ENCODE measurements at regions not wholly inside any gene's neighbourhood (a gene's known extent, or its start where the extent isn't known, plus 50 kb on each side); places are given as distances from the start of the nearest gene placed in this dataset.

DNA sequence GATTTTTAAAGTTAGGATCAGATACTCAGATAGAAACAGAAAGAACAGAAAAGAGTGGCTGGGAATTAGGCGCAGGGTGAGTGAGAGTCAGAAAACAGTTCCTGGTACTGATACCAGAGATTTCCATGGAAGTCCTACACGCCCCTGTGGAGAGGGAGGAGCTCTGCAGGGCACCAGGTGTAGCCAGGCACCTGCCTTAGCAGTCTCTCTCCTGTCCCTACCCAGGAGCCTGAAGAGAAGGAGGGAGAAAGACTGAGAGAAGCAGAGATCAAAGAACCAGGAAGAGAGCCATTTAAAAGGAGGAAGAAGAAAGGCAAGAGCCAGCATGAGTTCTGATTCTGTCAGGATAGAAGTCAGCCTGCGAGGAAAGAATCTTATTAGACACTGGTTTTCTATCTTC lies 65.0 kb downstream of the CBLN1 start:
- no peak for DNase-seq (ENCODE audit: low spot score)

DNA sequence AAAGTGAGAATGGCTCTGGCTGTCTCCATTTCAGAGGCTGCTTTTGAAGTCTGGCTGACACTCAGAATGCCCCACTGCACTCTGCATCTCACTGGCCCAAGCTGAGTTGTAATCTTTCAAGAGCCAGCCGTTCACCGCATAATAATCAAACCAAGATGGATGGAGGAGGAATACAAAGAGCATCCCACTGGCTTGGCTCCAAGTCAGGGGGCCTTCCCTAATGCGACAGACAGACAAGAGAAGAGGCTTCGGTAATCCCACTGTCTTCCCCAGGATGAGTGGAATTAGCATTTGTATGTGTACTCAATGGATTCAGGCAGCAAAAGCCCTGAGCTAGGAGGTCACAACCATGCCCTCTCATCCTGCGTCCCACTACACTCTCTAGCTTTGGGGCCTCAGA lies 68.0 kb downstream of the CBLN1 start:
- DNase-seq (ENCODE audit: low spot score): no peak

DNA sequence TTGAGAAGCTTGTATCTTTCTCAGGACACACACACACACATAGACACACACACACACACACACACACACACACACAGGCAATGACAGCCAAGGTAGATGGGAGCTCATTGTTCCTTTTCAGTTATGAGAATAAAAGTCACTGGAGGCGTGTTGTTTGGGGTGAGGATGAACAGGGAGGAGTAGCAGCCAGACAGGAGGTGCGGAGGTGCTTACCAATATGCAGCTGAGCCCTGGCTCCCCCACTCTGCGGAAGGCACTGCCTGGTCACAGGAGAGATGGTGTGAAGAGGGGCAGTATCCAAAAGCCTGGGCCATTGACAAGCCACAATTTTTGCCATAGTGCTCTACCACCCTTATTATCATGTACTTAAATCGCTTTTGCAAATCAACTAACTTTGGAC lies 77.4 kb downstream of the CBLN1 start:
- DNase-seq (ENCODE audit: low spot score): no peak

DNA sequence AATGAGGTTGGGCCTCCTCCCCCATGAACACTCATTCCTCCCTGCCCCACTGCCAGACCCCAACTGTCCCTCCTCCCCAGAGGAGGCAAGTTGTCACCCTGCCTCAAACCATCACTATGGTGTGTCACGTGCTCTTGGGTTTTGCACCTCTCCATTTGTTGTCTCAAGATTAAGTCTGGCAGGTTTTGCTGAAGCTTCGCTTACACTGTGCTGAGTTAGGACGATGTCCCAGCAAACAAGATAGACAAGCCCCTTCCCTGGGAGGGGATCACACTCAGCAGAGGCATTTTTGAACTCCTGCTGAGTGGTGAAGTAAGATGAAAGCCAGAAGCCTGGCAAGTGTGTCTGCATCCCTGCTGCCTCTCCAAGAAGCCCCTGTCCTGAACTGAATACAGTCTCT lies 78.3 kb downstream of the CBLN1 start:
- DNase-seq (ENCODE audit: low spot score): no peak

DNA sequence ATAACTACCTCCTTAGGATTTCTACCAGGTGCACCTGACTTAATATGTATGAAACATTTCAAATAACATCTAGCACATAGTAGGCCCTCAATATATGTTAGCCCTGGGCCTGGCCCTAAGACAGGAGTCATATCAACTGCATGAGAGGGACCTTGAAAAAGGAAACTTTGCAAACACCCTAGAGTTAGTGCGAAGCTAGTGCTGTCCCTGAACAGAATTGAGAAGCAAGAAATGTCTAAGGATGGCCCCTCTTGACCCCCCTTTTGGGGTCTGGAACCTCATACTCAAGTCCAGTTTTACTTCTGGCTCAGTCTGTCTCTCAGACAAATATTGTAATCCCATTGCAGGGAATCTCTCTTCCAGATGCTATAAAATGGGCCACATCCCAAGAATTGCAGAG lies 80.5 kb downstream of the CBLN1 start:
- DNase-seq (ENCODE audit: low spot score): no peak

DNA sequence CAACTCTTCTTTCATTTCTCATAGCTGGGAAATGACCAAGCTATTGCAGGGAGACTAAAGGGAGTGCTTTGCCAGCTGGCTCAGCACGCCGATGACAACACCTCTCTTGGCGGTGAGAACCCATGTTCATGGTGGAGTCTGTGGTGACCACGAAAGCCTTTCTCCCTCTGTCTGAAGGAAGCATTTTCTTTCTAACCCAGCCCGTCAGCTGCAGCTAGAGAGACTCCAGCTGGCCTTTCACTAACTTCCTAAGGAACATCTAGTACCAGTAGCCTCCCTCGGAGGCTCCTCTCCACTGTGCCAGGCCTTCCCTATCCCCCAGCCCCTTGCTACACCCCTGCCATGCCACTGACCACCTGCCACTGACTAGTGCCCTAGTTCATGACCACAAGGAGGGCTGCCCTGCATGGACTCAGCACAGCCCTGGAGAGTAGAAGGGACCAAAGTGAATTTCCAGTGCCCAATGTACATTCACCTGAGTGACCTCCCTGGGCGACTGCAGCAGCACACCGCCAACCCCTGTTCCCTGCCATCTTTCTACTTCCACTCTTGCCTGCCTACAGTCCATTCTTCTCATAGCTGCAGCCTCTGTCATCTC lies 81.3 kb downstream of the CBLN1 start:
- DNase-seq (ENCODE audit: low spot score): no peak

DNA sequence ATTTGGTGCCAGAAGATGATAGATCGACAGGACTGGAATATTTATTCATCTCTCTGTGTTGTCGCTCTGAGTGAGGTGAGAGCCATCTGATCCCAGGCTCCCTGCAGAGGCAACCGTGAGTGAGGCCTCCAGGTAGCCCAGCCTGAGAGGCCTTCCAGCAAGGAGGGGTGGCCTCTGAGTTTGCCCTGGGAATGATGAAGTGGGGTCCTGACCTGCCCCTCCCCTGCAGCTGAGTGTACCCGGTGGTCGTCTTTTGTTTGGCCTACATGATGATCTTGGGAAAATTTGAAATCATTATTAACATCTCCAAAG lies 86.4 kb downstream of the CBLN1 start:
- DNase-seq (ENCODE audit: low spot score): no peak

DNA sequence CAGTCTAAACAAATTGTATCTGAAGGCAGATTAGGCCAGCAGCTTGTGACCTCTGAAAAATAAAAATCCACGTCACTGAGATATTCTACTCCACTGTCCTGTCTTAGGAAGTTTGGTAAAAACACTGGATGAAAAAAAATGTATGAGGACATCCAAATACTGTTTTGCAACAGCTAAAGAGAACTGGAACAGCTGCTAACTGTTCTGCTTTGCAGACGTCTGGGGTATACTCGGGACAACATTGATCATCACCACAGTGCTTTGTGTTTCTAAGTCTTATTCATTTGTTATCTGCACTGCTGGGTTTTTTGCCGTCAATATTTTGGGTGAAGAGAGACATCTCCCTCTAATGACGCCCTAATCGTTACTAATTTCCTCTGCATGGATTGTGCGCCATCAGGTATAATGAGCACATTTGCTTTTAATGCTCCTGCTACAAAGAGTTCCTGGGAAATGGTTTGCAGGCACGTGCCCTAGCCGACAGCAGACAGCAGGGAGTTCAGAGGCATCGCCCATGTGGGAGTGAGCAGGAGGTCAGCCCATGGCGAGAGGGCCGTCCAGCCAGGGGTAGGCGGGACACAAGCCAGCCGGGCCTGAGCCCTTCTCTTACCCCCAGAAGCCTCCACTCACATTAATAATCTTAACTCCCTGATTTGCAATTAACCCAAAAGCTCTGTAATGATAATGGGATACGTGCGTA lies 87.0 kb downstream of the CBLN1 start:
- DNase-seq (ENCODE audit: low spot score): no peak

DNA sequence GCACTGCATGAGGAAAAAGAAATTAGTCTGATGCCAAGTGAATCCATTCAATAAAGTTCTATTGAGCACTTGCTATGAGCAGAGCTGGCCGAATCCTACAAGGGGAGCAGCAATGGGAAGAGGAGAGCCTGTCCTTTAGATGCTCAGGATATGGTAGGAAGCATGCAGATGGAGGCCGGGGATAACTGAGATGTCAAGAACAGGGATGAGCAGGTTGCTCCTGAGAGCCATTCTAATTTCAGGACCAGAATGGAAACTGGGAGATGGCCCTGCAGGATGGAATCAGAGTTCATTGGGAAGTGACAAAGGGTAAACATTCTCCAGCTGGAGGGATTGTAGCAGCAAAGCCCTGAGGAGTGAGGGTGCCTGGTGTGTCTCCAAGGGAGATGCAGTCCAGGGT lies 88.0 kb downstream of the CBLN1 start:
- no peak for DNase-seq (ENCODE audit: low spot score)

DNA sequence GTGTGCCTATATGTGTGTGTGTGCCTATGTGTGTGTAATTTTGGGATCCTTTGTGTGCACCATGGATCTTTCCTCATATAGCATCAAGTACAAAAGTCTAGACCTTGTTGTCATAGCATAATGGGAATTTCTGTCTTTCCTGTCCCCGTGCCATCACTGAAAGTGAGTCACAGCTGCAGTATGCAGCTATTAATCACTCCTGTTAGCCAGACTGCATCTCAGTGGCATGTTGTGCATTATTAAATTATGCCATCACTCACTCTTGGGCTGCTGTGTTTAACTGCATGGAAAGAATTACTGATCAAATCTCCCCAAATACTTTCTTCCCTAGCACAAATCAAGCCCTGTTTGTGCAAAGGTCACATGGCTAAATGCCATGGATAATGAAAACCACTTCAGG lies 92.4 kb downstream of the CBLN1 start:
- no peak for DNase-seq (ENCODE audit: low spot score)

DNA sequence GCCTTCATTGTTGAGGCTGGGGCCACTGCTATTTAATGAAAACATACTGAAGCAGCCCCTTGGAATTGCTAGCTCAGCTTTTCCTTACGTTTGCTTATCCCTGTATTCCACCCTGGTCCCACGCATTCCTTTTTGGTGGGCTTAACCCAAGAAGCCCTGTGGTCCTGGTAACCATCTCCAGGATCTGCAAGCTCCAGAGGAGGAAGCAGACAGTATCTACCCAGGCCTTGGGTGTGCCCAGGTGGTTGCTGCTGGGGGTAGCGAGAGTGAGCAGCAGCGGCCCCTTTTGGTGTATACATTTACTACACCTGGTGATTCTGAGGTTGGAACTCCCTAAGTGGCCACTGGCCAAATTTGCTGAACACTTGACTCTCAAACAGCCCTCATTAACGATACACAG lies 97.7 kb downstream of the CBLN1 start:
- no peak for DNase-seq (ENCODE audit: low spot score)

DNA sequence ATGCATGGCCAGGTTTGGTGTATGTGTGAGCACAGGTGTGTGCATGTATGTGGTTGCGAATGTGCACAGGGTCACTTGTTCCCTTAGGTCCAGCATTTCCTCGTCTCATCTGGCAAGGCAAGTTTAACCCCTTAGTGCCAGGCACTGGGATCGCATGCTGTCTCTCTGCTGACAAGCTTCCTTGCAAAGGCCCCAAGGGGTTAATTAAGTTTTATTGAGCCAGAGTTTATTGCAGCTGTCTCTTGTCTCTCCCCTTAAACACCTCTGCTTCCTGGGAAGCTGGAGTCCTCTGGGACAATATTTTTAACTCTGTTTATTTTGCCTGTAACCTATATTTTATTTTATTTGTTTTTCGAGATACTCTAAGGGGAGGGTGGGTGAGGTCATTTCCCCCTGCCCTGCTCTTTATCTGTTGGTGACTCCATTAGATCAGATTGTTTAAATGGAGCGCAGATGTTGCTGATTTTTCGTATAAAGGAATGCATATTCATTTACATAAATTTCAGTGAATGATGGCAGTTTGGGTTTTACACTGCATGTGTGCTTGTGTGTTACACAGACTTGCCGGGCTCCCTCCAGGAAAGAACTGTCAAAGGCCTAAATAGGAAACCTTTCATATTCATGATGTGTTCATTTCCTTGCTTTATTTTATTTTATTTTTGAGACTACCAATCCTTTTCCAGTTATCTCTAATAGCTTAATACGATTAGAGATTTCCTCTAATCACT lies 99.7 kb downstream of the CBLN1 start:
- no peak for DNase-seq (ENCODE audit: low spot score)

DNA sequence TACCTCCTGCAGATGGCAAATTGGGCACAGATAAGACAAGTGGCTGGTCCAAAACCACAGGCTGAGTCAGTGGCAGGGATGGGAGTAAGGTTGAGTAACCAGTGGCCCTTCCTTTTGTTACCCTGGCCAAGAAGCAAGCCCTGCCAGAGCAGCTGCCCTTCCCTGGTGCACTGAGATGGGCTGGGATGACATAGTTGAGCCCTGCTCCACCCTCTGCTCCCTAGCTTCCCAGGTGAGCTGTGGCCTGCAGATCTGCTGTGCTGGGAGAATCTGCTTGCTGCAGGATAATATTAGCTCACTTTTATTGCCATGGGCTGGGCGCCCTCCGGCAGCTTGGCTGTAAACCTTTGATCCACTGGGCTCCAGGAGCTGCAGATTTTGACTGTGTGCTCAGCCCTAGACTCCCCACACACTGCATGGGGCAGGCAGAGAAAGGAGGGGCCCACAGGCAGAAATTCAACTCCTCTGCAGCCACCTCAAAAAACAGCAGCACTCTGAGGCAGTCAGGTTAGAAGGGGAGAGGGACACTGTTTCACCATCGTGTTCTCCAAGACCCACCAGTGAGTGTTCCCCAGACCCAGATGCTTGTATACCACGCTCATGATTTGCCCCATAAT lies 101.8 kb downstream of the CBLN1 start:
- no peak for DNase-seq (ENCODE audit: low spot score)

DNA sequence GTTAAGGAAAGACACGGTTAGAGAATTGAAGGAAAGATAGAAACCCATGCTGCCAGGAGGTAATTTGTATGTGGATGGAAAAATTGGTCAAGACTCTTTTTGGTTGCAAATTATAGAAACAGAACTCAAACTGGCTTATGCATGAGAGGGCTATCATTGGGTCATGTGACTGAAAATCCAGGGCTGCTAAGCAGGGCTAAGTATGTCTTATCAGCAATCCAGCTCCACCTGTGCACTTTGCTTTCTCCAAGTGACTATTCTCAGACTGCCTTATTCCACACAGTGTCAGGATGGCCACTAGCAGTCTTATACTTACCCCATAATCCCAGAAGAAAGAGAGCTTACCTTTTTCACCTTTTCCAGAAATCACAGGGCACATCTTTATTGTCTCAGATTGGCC lies 113.5 kb downstream of the CBLN1 start:
- DNase-seq (ENCODE audit: low spot score): no peak

DNA sequence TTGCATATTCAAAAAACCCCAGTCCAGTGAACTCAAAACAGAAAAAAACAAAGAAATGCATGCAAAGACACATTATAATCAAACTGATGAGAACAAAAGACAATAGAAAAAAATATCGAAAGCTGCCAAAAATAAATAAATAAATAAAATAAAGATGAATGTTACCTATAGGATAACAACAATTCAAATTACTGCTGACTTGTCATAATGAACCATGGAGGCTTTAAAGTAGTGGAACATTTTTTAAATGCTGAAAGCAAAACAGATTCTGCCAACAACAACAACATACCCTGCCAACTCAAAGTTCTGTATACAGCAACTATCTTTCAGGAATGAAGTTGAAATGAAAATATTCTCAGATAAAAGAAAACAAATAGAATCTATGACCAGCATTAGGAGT lies 116.6 kb downstream of the CBLN1 start:
- DNase-seq (ENCODE audit: low spot score): no peak

DNA sequence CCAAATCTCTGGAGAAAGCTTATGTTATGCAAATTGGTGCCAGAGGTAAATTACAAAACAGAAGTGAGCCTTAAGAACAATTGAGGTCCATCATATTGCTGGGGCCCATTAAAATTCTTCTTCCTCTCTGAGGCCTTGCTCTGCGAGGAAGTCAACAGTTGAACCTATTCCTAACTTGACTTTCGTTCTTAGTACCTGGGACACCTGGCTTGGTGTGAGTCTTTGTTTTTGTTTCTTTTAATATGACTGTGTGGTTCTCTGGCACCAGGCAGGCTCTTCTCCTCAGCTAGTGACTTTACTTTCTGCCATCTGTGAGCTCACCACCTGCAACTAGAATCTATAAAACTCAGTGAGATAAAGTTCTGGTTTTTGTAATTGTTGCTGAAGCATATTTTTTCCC lies 120.4 kb downstream of the CBLN1 start:
- DNase-seq (ENCODE audit: low spot score): no peak

DNA sequence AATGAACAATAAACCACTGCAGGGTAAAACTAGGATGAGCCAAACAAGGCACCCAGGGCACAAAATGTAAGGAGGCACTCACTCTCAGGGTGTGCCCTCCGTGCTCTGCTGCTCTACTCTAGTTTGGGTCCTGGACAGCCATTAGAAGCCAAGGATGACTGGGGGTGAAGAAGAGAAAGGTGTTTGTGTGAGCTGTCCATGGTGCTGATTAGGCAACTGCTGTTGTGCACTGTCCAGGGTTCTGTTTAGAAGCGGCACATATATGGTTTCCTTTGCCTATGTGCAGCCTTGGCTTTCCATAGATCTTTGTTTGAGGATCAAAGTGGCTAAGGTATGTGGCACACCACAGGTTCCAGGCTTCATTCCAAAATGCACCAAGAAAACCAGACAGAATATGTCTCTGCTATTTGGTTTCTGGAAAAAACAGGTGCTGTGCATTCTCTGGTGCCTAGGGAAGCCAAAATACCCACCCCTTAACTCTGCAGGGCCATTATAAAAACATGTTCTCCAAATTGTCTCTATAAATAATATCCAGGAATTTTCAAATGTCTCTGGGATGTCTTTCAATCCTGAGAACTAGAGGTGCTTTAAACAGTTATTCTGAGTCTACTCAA lies 123.5 kb downstream of the CBLN1 start:
- peak; percentile 1 for DNase-seq (ENCODE audit: low spot score)

DNA sequence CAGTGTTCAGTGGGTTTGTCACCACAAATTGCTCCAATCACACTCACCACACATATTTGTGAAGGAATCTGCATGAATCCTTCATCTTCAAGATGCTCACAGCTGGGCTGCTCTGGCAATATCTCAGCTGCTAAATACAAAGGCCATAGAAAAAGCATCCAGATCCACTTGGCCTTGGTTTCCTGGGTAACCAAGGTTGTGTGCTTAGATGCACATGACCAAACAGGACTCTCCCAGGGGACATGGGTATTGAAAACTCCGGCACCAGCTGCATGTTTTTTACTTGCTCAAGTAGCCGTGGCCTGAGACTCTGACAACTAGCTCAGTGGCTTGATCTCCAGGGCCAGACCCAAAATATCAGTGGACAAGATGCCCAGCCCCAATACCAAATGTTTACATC lies 131.3 kb downstream of the CBLN1 start:
- no peak for DNase-seq (ENCODE audit: low spot score)

DNA sequence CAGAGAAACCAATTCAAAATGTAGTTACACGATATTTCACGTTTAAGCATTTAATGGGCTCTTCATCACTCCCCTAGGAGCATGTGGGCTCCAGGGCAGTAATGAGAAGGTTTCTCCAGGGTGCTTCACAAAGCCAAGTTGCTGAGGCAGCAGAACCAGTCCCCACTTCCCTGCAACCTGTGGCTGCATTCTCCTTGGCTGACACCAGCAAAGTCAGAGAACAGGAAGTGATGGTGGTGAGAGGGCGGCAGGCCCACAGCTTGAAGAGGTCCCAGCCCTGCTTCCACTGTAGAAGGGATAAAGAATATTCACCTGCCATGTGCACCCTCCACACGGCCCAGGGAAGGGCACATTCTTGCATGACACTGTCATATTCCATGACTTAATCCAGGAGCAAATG lies 133.2 kb downstream of the CBLN1 start:
- no peak for DNase-seq (ENCODE audit: low spot score)

DNA sequence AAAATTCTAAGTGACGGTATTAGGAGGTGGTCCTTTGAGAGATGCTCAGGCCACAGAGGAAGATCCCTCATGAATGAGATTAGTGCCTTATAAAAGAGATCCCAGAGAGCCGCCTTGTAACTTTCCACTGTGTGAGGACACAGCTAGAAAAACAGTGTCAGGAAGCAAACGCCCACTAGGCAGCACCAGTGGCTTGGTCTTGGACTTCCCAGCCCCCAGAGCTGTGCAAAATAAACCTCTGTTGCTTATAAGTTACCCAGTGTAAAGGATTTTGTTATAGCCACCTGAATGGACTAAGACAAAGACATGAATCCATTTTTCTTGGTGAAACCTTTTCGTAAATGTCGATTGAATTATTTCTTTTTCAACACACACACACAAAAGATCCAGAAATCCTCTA lies 141.0 kb downstream of the CBLN1 start:
- DNase-seq (ENCODE audit: low spot score): no peak

DNA sequence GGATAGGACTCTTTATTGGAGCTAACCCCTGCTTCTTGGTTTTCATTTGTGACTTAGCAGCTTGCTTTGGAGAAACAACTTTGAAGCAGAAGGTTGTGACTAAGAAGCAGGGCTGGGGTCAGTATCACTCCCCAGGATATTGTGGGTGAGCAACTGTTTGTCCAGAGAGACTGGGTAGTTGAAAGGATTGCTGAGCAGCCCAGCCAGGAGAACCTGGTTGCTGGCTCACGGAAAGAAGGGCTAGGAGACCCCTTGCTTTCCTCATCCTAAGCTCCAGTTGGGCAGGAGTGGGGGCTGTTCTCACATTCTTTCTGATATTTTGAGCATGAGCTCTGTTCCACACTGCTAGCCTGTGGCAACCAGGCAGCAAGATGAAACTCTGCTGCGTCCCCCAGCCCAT lies 151.2 kb downstream of the CBLN1 start:
- no peak for DNase-seq (ENCODE audit: low spot score)

DNA sequence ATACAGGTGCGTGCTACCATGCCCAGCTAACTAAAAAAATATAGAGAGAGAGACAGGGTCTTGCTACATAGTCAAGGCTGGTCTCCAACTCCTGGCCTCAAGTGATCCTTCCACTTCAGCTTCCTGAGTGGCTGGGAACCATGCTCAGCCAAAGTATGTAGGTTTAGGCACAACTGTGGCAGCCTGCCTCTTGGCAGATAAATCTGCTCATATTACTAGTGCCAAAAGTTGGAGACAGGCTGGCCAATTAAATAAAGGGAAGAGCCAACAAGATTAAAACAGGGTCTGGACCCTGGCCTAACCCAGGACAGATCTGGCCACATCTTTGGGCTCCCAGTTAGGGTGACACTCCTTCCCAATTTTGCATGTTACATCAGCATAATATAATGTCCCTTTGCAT lies 151.7 kb downstream of the CBLN1 start:
- DNase-seq (ENCODE audit: low spot score): no peak

DNA sequence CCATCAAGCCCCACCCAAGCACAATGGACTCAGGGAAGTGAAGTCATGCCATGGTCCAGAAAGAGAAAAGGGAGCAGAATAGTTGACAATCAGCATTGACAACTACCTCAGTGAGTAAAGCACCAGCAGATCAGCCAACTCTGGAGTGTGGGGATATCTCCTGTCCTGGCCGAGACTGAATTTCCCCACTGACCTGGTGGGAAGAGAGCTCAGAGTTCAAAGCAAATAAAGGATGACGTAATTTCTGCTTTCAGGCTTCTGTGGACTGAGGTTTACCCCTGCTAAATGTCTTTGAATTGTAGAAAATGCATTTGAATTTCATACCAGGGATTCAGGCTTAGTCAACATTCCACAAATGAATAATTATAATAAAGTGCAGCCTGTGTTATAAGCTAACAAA lies 152.9 kb downstream of the CBLN1 start:
- no peak for DNase-seq (ENCODE audit: low spot score)

Measured in umbilical cord (tissue), 1 donor.